ENCODE measurements at regions not wholly inside any gene's neighbourhood (a gene's known extent, or its start where the extent isn't known, plus 50 kb on each side); places are given as distances from the start of the nearest gene placed in this dataset.

DNA sequence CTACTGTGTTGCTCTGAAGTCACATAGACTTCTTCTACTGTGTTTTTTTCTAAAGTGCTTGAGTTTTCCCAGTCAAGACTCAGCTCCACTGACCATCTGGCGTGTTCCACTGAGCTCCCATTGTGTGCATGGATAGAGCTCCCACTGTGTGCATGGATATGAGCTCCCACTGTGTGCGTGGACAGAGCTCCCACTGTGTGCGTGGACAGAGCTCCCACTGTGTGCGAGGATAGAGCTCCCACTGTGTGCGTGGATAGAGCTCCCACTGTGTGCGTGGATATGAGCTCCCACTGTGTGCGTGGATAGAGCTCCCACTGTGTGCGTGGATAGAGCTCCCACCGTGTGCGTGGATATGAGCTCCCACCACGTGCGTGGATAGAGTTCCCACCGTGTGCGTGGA lies 148.3 kb upstream of the ALKAL2 start:
- Histone ChIP-seq H3K36me3 (ENCODE audit: control insufficient read depth, insufficient read depth, low read length) (no peaks in the 10 kb centered on the region), H3K4me3 (ENCODE audit: low read depth, low read length) (no peak overlapping the region), H3K27me3 (ENCODE audit: control insufficient read depth, insufficient read depth, low read length) (no peaks in the 10 kb centered on the region)
- DNase-seq (ENCODE audit: low read depth) (no peak), FAIRE-seq (no peak)
- TF ChIP-seq, protein P1, sequence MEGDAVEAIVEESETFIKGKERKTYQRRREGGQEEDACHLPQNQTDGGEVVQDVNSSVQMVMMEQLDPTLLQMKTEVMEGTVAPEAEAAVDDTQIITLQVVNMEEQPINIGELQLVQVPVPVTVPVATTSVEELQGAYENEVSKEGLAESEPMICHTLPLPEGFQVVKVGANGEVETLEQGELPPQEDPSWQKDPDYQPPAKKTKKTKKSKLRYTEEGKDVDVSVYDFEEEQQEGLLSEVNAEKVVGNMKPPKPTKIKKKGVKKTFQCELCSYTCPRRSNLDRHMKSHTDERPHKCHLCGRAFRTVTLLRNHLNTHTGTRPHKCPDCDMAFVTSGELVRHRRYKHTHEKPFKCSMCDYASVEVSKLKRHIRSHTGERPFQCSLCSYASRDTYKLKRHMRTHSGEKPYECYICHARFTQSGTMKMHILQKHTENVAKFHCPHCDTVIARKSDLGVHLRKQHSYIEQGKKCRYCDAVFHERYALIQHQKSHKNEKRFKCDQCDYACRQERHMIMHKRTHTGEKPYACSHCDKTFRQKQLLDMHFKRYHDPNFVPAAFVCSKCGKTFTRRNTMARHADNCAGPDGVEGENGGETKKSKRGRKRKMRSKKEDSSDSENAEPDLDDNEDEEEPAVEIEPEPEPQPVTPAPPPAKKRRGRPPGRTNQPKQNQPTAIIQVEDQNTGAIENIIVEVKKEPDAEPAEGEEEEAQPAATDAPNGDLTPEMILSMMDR (IDR thresholded peaks at IDR 0.05; ENCODE audit: insufficient read depth, low read length, severe bottlenecking) = no peak

- no peak overlapping the region for H3K4me3 ChIP-seq (ENCODE audit: low read depth, low read length)
- no peaks in the 10 kb centered on the region for H3K27me3 ChIP-seq (ENCODE audit: control insufficient read depth, insufficient read depth, low read length)
- TF ChIP-seq, protein P1 (IDR thresholded peaks at IDR 0.05; ENCODE audit: insufficient read depth, low read length, severe bottlenecking) = no peak
- no peaks in the 10 kb centered on the region for H3K36me3 ChIP-seq (ENCODE audit: control insufficient read depth, insufficient read depth, low read length)
- FAIRE-seq (no peak), DNase-seq (ENCODE audit: low read depth) (no peak)
Measured at GRCh38 chr2:434625-435024, 146.7 kb upstream of the ALKAL2 start.

- FAIRE-seq (no peak), DNase-seq (ENCODE audit: low read depth) (no peak)
- Histone ChIP-seq H3K27me3 (ENCODE audit: control insufficient read depth, insufficient read depth, low read length) (no peaks in the 10 kb centered on the region), H3K36me3 (ENCODE audit: control insufficient read depth, insufficient read depth, low read length) (no peaks in the 10 kb centered on the region), H3K4me3 (ENCODE audit: low read depth, low read length) (no peak overlapping the region)
- TF ChIP-seq, protein P1 (IDR thresholded peaks at IDR 0.05; ENCODE audit: insufficient read depth, low read length, severe bottlenecking) = no peak
Measured at GRCh38 chr2:433216-433615, 145.3 kb upstream of the ALKAL2 start.

GRCh38 chr2:430291-431040 lies 142.6 kb upstream of the ALKAL2 start:
- no peak for DNase-seq (ENCODE audit: low read depth)
- TF ChIP-seq, protein P1 (IDR thresholded peaks at IDR 0.05; ENCODE audit: insufficient read depth, low read length, severe bottlenecking) = no peak
- Histone ChIP-seq H3K27me3 (ENCODE audit: control insufficient read depth, insufficient read depth, low read length) (no peaks in the 10 kb centered on the region), H3K4me3 (ENCODE audit: low read depth, low read length) (no peak overlapping the region), H3K36me3 (ENCODE audit: control insufficient read depth, insufficient read depth, low read length) (no peaks in the 10 kb centered on the region)
- FAIRE-seq = no peak

GRCh38 chr2:429575-430254 lies 141.8 kb upstream of the ALKAL2 start:
- TF ChIP-seq, protein P1 (IDR thresholded peaks at IDR 0.05; ENCODE audit: insufficient read depth, low read length, severe bottlenecking) = no peak
- Histone ChIP-seq H3K4me3 (ENCODE audit: low read depth, low read length) (no peak overlapping the region), H3K36me3 (ENCODE audit: control insufficient read depth, insufficient read depth, low read length) (no peaks in the 10 kb centered on the region), H3K27me3 (ENCODE audit: control insufficient read depth, insufficient read depth, low read length) (no peaks in the 10 kb centered on the region)
- FAIRE-seq (no peak), DNase-seq (ENCODE audit: low read depth) (no peak)
